GM23338 (cell line): ENCODE measurements at regions not wholly inside any gene's neighbourhood (a gene's known extent, or its start where the extent isn't known, plus 50 kb on each side); places are given as distances from the start of the nearest gene placed in this dataset.

ENCODE experiments used
- CTCF ChIP-seq, 2 experiments: fragments of 200-600 bp in 1 of 2; sonication (generic) in 1 of 2; conservative IDR thresholded peaks; 2 replicates each; pipeline versions ENCODE4 v1.5.1 to v1.6.1; 2016 to 2017; ENCODE audit warnings: antibody characterized with exemption in 2 of 2, low read depth in 2 of 2, mild to moderate bottlenecking in 2 of 2, moderate library complexity in 1 of 2
- ETS1 ChIP-seq: IDR thresholded peaks from 2 replicates; pipeline ENCODE4 v1.6.1; 2016; ENCODE audit warnings: antibody characterized with exemption
- EZH2 ChIP-seq: fragments of 200-600 bp; sonication (generic); IDR thresholded peaks from one replicate; pipeline ENCODE4 v1.8.0; 2017; ENCODE audit warnings: antibody characterized with exemption, mild to moderate bottlenecking, low read depth; ENCODE audit not compliant: unreplicated experiment
- EZH2phosphoT487 ChIP-seq: fragments of 200-600 bp; sonication (generic); IDR thresholded peaks from one replicate; pipeline ENCODE4 v1.8.1; 2018; ENCODE audit warnings: antibody characterized with exemption; ENCODE audit not compliant: unreplicated experiment
- JUNB ChIP-seq: IDR thresholded peaks from one replicate; pipeline ENCODE4 v1.6.1; 2016; ENCODE audit warnings: antibody characterized with exemption; ENCODE audit not compliant: unreplicated experiment
- NANOG ChIP-seq: IDR thresholded peaks from 2 replicates; pipeline ENCODE4 v1.6.1; 2016; ENCODE audit warnings: antibody characterized with exemption, borderline replicate concordance
- POLR2AphosphoS5 ChIP-seq: IDR thresholded peaks from 2 replicates; pipeline ENCODE4 v1.6.1; 2016; ENCODE audit warnings: antibody characterized with exemption, low read depth
- REST ChIP-seq: IDR thresholded peaks from one replicate; pipeline ENCODE4 v1.6.1; 2018; ENCODE audit warnings: antibody characterized with exemption; ENCODE audit not compliant: unreplicated experiment
- STAT1 ChIP-seq: IDR thresholded peaks from one replicate; pipeline ENCODE4 v1.6.1; 2016; ENCODE audit warnings: antibody characterized with exemption; ENCODE audit not compliant: unreplicated experiment
- ZNF114 ChIP-seq: fragments of 250-450 bp; sonication (Bioruptor Pico); IDR thresholded peaks from 2 replicates; pipeline ENCODE4 v1.5.0; 2020; ENCODE audit warnings: mild to moderate bottlenecking, moderate library complexity
- ZNF331 ChIP-seq: fragments of 250-450 bp; sonication (Bioruptor Pico); IDR thresholded peaks from 2 replicates; pipeline ENCODE4 v1.5.0; 2020; ENCODE audit warnings: low read depth, mild to moderate bottlenecking, moderate library complexity

GRCh38 chr12:60112763-60113162 is 516.9 kb downstream of the SLC16A7 start:
- TF ChIP-seq REST (no peak), CTCF (conservative IDR thresholded peaks at IDR 0.05; ENCODE audit: low read depth in 2 of 2) (no peak), POLR2AphosphoS5 (no peak), EZH2 (no peak), EZH2phosphoT487 (no peak), ZNF331 (CRISPR knock-in tag) (no peak), ETS1 (no peak), STAT1 (no peak), JUNB (no peak), NANOG (no peak), ZNF114 (CRISPR knock-in tag) (no peak)
